B cell (primary cell): ENCODE measurements at regions not wholly inside any gene's neighbourhood (a gene's known extent, or its start where the extent isn't known, plus 50 kb on each side); places are given as distances from the start of the nearest gene placed in this dataset.

Experiments used
- ATAC-seq: fragments of 200-7000 bp; cut with Tn5 transposase; one replicate; pipeline ENCODE4 v1.10.0; 2021; ENCODE audit warnings: low read depth, mild to moderate bottlenecking, moderate number of reproducible peaks, moderate library complexity
- CTCF ChIA-PET: fragments of 350-600 bp; sonication (Branson Sonifier 250); formaldehyde crosslinking; loops from one replicate; lab custom pipeline; 2021; ENCODE audit warnings: antibody characterized with exemption, inconsistent platforms; lab: Charles Lee
- POLR2A ChIA-PET: fragments of 350-600 bp; sonication (Branson Sonifier 250); formaldehyde crosslinking; loops from one replicate; lab custom pipeline; 2021; ENCODE audit warnings: antibody characterized with exemption; lab: Charles Lee
- DNase-seq: peaks from one replicate; pipeline ENCODE4 v3.0.0; 2013
- H2AFZ ChIP-seq: 2 replicates; pipeline ENCODE4 v1.6.1; 2012; ENCODE audit warnings: mild to moderate bottlenecking, low read depth, low read length; ENCODE audit not compliant: insufficient read depth, poor library complexity, severe bottlenecking
- H3K27ac ChIP-seq, 2 donors: 1 replicate in 1 of 2; 2 replicates in 1 of 2; pipeline ENCODE4 v1.5.1; 2012 to 2013; ENCODE audit warnings: low read length in 2 of 2, mild to moderate bottlenecking in 2 of 2, moderate library complexity in 1 of 2
- H3K27me3 ChIP-seq, 4 experiments: fragments of 200-600 bp in 1 of 4; sonication (generic) in 1 of 4; replicated peaks in 1 of 4; 1 replicate in 2 of 4; 2 replicates in 2 of 4; pipeline versions ENCODE4 v1.6.1 to v1.7.0; 2013 to 2016; ENCODE audit warnings: low read length in 3 of 4, mild to moderate bottlenecking in 2 of 4, mixed read lengths in 1 of 4, moderate library complexity in 1 of 4; ENCODE audit not compliant: insufficient read depth in 4 of 4, control insufficient read depth in 3 of 4; ENCODE audit errors: control extremely low read depth in 1 of 4
- H3K36me3 ChIP-seq, 2 experiments: replicated peaks in 1 of 2; 1 replicate in 1 of 2; 2 replicates in 1 of 2; pipeline versions ENCODE4 v1.6.1 to v1.7.1; 2013; ENCODE audit warnings: low read length in 1 of 2; ENCODE audit not compliant: insufficient read depth in 2 of 2, control insufficient read depth in 1 of 2; ENCODE audit errors: control extremely low read depth in 1 of 2, extremely low read depth in 1 of 2
- H3K4me1 ChIP-seq, 2 donors: fragments of 200-600 bp in 1 of 2; sonication (generic) in 1 of 2; 1 replicate in 1 of 2; 2 replicates in 1 of 2; pipeline versions ENCODE4 v1.5.1 to v1.6.1; 2013 to 2017; ENCODE audit warnings: low read length in 2 of 2; ENCODE audit not compliant: control insufficient read depth in 2 of 2, insufficient read depth in 2 of 2
- H3K4me2 ChIP-seq: replicated peaks from 2 replicates; pipeline ENCODE3; 2012; ENCODE audit warnings: mild to moderate bottlenecking, low read depth, low read length; ENCODE audit not compliant: poor library complexity, severe bottlenecking
- H3K4me3 ChIP-seq, 5 experiments: fragments of 200-600 bp in 1 of 5; sonication (generic) in 1 of 5; 1 replicate in 3 of 5; 2 replicates in 2 of 5; pipeline versions ENCODE4 v1.5.1 to v1.7.0; 2011 to 2016; ENCODE audit warnings: low read length in 4 of 5, mild to moderate bottlenecking in 4 of 5, low read depth in 2 of 5, control low read depth in 1 of 5, moderate library complexity in 1 of 5; ENCODE audit not compliant: insufficient read depth in 1 of 5; ENCODE audit errors: control extremely low read depth in 1 of 5, extremely low read depth in 1 of 5
- H3K79me2 ChIP-seq: fragments of 200-600 bp; sonication (generic); one replicate; pipeline ENCODE4 v1.6.0; 2016; ENCODE audit warnings: low read length; ENCODE audit not compliant: control insufficient read depth, insufficient read depth
- H3K9ac ChIP-seq: fragments of 200-600 bp; sonication (generic); 2 replicates; pipeline ENCODE4 v1.6.1; 2017; ENCODE audit warnings: mild to moderate bottlenecking, low read length, moderate library complexity
- H3K9me3 ChIP-seq, 3 donors: one replicate each; pipeline versions ENCODE4 v1.6.1 to v1.7.1; 2013; ENCODE audit warnings: low read length in 2 of 3; ENCODE audit not compliant: control insufficient read depth in 2 of 3, insufficient read depth in 1 of 3; ENCODE audit errors: control extremely low read depth in 1 of 3
- H4K20me1 ChIP-seq: 2 replicates; pipeline ENCODE4 v1.6.0; 2012; ENCODE audit warnings: mild to moderate bottlenecking, low read length; ENCODE audit not compliant: insufficient read depth, control insufficient read depth, poor library complexity, severe bottlenecking
- H3K27ac Mint-ChIP-seq: one replicate; pipeline ENCODE4 v1.8.0; 2021; ENCODE audit warnings: mixed read lengths
- H3K27me3 Mint-ChIP-seq: one replicate; pipeline ENCODE4 v1.8.0; 2021; ENCODE audit warnings: mixed read lengths
- H3K4me1 Mint-ChIP-seq: one replicate; pipeline ENCODE4 v1.8.0; 2021; ENCODE audit warnings: mixed read lengths
- H3K4me3 Mint-ChIP-seq: one replicate; pipeline ENCODE4 v1.8.0; 2021; ENCODE audit warnings: mixed read lengths
- H3K9me3 Mint-ChIP-seq: one replicate; pipeline ENCODE4 v1.8.0; 2022; ENCODE audit warnings: mixed read lengths; ENCODE audit not compliant: insufficient read depth
- EZH2 ChIP-seq: IDR thresholded peaks from 2 replicates; pipeline ENCODE4 v1.6.1; 2012; ENCODE audit warnings: borderline replicate concordance, low read depth, mild to moderate bottlenecking, moderate library complexity, low read length; ENCODE audit not compliant: insufficient read depth, poor library complexity, severe bottlenecking
- WGBS: methylation state at CpG from one replicate; pipeline ENCODE4 v1.1.5; 2013; ENCODE audit warnings: missing lambda C conversion rate; ENCODE audit not compliant: insufficient coverage; 5-methylcytosine and 5-hydroxymethylcytosine counted together
- intact Hi-C: fragments of 100-400 bp; cut with micrococcal nuclease; formaldehyde crosslinking; loops from one replicate; pipeline ENCODE4 v1.10.0; 2022
- TF ChIP-seq, protein P1 (sequence below): fragments of 200-600 bp; IDR thresholded peaks from one replicate; pipeline ENCODE4 v1.8.0; 2022; ENCODE audit warnings: antibody characterized with exemption, mild to moderate bottlenecking

DNA sequence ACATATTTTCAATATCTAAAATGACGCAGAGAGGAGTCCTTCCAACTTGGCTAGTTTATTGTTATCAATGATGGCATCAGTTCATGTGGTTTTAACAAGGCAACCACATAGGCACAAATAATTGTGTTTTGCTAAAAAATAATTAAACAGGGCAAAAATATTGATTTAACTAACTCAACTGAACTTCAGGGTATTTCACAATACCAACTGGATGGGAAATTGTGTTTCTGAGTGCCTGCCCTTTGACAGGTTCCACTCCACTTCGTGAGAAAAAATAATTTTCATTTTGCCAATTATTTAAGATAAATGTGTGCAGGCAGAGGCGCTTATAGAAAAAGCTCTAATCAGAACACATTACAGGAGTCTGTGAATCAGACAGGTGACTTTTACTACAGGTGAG lies 689.3 kb upstream of the CCDC54 start:
- H3K27ac ChIP-seq = no peak overlapping the region
- no peaks in the 10 kb centered on the region for H3K79me2 ChIP-seq
- H3K9me3 ChIP-seq = no peaks in the 10 kb centered on the region
- ChIA-PET CTCF (interaction anchor here (0.8 kb wide), 1 partner anchor 290 kb away, joined by 4 read pairs; no protein-coding TSS in a partner anchor), POLR2A (no interaction called here)
- Mint-ChIP-seq H3K4me1 (no peaks in the 10 kb centered on the region), H3K27me3 (peaks cover 4% of the 10 kb centered on the region), H3K27ac (no peak overlapping the region), H3K9me3 (no peaks in the 10 kb centered on the region), H3K4me3 (no peak overlapping the region)
- H3K4me1 ChIP-seq = no peaks in the 10 kb centered on the region
- no peaks in the 10 kb centered on the region for H4K20me1 ChIP-seq
- no CpG with 5 or more reads among the region's 3 CpGs for WGBS
- no peak for ATAC-seq
- no peak overlapping the region for H3K9ac ChIP-seq
- H3K36me3 ChIP-seq = no peaks in the 10 kb centered on the region
- DNase-seq = no peak
- no peak for TF ChIP-seq EZH2
- TF ChIP-seq, protein P1, sequence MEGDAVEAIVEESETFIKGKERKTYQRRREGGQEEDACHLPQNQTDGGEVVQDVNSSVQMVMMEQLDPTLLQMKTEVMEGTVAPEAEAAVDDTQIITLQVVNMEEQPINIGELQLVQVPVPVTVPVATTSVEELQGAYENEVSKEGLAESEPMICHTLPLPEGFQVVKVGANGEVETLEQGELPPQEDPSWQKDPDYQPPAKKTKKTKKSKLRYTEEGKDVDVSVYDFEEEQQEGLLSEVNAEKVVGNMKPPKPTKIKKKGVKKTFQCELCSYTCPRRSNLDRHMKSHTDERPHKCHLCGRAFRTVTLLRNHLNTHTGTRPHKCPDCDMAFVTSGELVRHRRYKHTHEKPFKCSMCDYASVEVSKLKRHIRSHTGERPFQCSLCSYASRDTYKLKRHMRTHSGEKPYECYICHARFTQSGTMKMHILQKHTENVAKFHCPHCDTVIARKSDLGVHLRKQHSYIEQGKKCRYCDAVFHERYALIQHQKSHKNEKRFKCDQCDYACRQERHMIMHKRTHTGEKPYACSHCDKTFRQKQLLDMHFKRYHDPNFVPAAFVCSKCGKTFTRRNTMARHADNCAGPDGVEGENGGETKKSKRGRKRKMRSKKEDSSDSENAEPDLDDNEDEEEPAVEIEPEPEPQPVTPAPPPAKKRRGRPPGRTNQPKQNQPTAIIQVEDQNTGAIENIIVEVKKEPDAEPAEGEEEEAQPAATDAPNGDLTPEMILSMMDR = no peak
- H2AFZ ChIP-seq = no peak overlapping the region
- H3K4me3 ChIP-seq = no peak overlapping the region
- no peak overlapping the region for H3K4me2 ChIP-seq
- intact Hi-C loops = no loop called here
- no peaks in the 10 kb centered on the region for H3K27me3 ChIP-seq

DNA sequence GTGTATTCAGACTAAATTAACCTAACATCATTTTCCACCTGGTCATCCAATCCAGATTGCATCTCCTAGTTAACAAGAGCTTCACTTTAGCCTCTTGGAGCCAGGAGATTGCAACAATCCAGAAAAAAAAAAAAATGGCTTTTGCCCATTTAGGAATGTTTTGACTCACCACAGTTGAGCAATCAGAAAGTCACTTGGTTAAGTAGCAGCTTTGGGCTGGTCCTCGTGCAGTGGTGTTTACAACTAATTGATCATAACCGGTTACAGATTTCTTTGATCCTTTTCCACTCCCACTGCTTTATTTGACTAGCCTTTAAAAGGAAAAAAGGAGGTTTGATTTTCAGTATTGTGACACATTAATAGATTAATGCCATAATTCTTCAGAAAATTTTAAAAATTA lies 688.8 kb upstream of the CCDC54 start:
- no peaks in the 10 kb centered on the region for H3K9me3 ChIP-seq
- Mint-ChIP-seq H3K4me3 (no peak overlapping the region), H3K9me3 (no peaks in the 10 kb centered on the region), H3K27me3 (peaks cover 4% of the 10 kb centered on the region), H3K27ac (no peak overlapping the region), H3K4me1 (no peaks in the 10 kb centered on the region)
- POLR2A ChIA-PET = no interaction called here
- CTCF ChIA-PET = interaction anchor here (0.8 kb wide), 1 partner anchor 291 kb away, joined by 4 read pairs; no protein-coding TSS in a partner anchor
- H4K20me1 ChIP-seq = no peaks in the 10 kb centered on the region
- H3K4me2 ChIP-seq = no peak overlapping the region
- no peak overlapping the region for H3K27ac ChIP-seq
- ATAC-seq (no peak), DNase-seq (no peak)
- WGBS = no CpG with 5 or more reads among the region's 2 CpGs
- no peak for TF ChIP-seq EZH2
- TF ChIP-seq, protein P1 = no peak
- no peaks in the 10 kb centered on the region for H3K36me3 ChIP-seq
- H3K4me1 ChIP-seq = no peaks in the 10 kb centered on the region
- no peak overlapping the region for H3K9ac ChIP-seq
- intact Hi-C loops = no loop called here
- H3K79me2 ChIP-seq = no peaks in the 10 kb centered on the region
- no peak overlapping the region for H2AFZ ChIP-seq
- H3K27me3 ChIP-seq = no peaks in the 10 kb centered on the region
- no peak overlapping the region for H3K4me3 ChIP-seq
